ENCODE measurements at regions not wholly inside any gene's neighbourhood (a gene's known extent, or its start where the extent isn't known, plus 50 kb on each side); places are given as distances from the start of the nearest gene placed in this dataset.

DNA sequence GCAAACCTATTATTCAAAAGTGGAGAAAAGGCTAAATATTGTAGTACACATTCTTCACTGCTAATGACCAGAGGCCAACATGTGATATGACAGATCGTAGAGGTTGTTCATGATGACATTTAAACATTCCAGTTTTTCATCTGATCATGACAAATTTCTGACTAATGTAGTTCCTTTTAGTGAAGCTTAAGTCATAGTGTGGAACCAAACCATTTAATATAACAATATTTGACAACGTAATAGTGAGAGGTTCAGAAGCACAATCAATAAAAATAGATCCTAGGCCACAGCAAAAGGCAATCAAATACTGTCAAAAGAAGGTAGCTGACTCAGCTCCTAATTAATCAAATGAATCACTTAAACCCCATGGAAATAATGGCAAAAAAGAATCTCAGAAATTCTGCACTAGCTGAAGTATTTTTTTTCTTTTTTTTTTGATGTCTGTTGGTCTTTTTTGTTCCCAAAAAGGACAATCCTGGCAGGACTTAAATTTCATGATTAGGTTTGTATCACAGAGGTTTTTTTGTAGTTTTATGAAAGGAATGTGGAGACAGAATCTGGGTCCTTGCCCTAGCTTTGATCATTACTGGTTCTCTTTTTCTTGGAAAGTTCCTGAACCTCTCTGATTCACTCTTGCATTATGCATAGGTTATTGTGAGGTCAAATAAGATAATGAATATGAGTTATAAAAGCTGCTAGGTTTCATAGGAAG, 795.0 kb downstream of the DTWD2 start:
- no peaks in the 10 kb centered on the region for H3K4me1 ChIP-seq
- intact Hi-C loops (cut with DNase I): no loop called here
- H3K4me3 ChIP-seq: no peak overlapping the region
- no peak for DNase-seq (ENCODE audit: extremely low spot score in 2 of 2)
- H3K9me3 ChIP-seq: no peaks in the 10 kb centered on the region
- H3K36me3 ChIP-seq: no peaks in the 10 kb centered on the region
- no peak overlapping the region for H3K27ac ChIP-seq
- TF ChIP-seq POLR2AphosphoS5 (IDR thresholded peaks at IDR 0.05; ENCODE audit: insufficient read depth in 1 of 2, low read depth in 1 of 2): no peak
- TF ChIP-seq, protein P1, sequence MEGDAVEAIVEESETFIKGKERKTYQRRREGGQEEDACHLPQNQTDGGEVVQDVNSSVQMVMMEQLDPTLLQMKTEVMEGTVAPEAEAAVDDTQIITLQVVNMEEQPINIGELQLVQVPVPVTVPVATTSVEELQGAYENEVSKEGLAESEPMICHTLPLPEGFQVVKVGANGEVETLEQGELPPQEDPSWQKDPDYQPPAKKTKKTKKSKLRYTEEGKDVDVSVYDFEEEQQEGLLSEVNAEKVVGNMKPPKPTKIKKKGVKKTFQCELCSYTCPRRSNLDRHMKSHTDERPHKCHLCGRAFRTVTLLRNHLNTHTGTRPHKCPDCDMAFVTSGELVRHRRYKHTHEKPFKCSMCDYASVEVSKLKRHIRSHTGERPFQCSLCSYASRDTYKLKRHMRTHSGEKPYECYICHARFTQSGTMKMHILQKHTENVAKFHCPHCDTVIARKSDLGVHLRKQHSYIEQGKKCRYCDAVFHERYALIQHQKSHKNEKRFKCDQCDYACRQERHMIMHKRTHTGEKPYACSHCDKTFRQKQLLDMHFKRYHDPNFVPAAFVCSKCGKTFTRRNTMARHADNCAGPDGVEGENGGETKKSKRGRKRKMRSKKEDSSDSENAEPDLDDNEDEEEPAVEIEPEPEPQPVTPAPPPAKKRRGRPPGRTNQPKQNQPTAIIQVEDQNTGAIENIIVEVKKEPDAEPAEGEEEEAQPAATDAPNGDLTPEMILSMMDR (IDR thresholded peaks at IDR 0.05): no peak
- TF ChIP-seq POLR2A (IDR thresholded peaks at IDR 0.05): no peak
- H3K27me3 ChIP-seq: no peaks in the 10 kb centered on the region

DNA sequence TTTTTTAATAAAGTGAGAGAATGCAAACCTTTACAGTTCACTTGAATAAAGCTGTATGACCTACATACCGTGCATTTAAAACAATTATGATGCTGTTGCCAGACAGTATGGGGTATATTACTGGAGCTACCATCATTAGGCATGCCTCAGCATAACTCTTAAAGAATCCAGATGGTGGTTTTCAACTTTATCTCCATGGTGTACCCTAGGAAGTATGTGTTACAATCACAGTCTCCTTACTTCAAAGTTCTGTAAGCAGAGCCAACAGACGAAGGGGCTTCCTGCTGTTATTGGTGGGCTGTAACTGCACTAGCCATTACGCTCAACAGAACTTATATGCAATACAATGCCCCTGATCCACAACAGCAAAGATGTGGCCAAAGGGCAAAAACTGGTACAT, 803.3 kb downstream of the DTWD2 start:
- no peak for DNase-seq (ENCODE audit: extremely low spot score in 2 of 2)
- intact Hi-C loops (cut with DNase I): no loop called here
- H3K27me3 ChIP-seq: no peaks in the 10 kb centered on the region
- no peak overlapping the region for H3K4me3 ChIP-seq
- no peaks in the 10 kb centered on the region for H3K4me1 ChIP-seq
- no peaks in the 10 kb centered on the region for H3K9me3 ChIP-seq
- TF ChIP-seq POLR2AphosphoS5 (IDR thresholded peaks at IDR 0.05; ENCODE audit: insufficient read depth in 1 of 2, low read depth in 1 of 2): no peak
- TF ChIP-seq, protein P1 (IDR thresholded peaks at IDR 0.05): no peak
- no peaks in the 10 kb centered on the region for H3K36me3 ChIP-seq
- H3K27ac ChIP-seq: no peak overlapping the region

DNA sequence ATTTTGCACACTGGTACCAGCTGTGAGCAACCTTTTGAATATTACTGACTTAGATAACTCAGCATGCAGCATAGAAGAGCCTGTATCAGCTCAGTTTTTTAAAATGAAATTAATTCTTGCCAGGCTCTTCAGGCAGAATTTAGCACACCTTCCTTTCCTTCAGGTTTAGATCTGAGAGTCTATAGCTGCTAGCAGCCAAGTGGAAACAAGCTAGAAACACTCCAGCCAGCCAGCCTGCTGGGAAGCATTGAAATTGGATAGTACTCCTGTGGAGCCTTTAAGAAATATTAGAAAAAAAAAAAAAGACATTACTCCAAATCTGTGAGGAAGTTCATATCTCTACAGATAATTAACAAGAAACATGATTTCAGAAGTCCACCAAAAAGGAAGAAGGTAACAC, 812.2 kb downstream of the DTWD2 start:
- DNase-seq (ENCODE audit: extremely low spot score in 2 of 2): no peak
- Histone ChIP-seq H3K4me1 (no peaks in the 10 kb centered on the region), H3K27ac (no peak overlapping the region), H3K36me3 (no peaks in the 10 kb centered on the region), H3K4me3 (no peak overlapping the region), H3K9me3 (no peaks in the 10 kb centered on the region), H3K27me3 (no peaks in the 10 kb centered on the region)
- TF ChIP-seq, protein P1 (IDR thresholded peaks at IDR 0.05): no peak
- TF ChIP-seq POLR2AphosphoS5 (IDR thresholded peaks at IDR 0.05; ENCODE audit: insufficient read depth in 1 of 2, low read depth in 1 of 2) (no peak), POLR2A (IDR thresholded peaks at IDR 0.05) (no peak)
- intact Hi-C loops (cut with DNase I): no loop called here

DNA sequence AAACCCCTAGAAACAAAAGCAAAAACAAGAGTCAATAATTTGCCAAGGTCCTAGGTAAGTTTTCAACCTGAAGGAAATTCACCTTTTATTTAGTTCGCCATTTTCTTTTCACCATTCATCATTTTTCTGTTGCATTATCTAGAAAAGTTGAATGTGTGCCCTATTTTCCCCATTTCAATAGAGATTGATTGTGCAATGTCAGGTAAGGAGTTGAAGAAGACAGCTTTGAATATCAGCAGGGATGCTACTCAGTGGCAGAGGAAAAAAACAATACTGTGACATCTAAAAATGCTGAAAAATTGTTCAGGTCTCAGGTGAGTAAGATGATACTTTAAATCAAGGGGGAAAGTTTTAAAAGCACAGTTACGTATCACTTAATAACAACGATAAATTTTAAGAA, 813.7 kb downstream of the DTWD2 start:
- Histone ChIP-seq H3K4me1 (no peaks in the 10 kb centered on the region), H3K27me3 (no peaks in the 10 kb centered on the region), H3K27ac (no peak overlapping the region), H3K36me3 (no peaks in the 10 kb centered on the region), H3K9me3 (no peaks in the 10 kb centered on the region), H3K4me3 (no peak overlapping the region)
- no peak for DNase-seq (ENCODE audit: extremely low spot score in 2 of 2)
- TF ChIP-seq POLR2AphosphoS5 (IDR thresholded peaks at IDR 0.05; ENCODE audit: insufficient read depth in 1 of 2, low read depth in 1 of 2): no peak
- TF ChIP-seq POLR2A (IDR thresholded peaks at IDR 0.05): no peak
- TF ChIP-seq, protein P1 (IDR thresholded peaks at IDR 0.05): no peak
- intact Hi-C loops (cut with DNase I): no loop called here

DNA sequence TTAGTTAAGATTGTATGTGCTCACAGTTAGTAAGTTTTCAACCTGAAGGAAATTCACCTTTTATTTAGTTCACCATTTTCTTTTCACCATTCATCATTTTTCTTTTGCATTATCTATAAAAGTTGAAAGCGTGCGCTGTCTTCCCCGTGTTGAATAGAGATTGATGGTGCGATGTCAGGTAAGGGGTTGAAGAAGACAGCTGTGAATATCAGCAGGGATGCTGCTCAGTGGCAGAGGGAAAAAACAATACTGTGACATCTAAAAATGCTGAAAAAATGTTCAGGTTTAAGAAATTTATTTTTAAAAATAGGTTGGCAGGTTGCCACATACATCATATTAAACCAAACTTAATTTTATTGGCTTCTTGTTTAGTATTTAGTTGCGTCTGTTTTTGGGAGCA, 815.0 kb downstream of the DTWD2 start:
- no peak for DNase-seq (ENCODE audit: extremely low spot score in 2 of 2)
- no peaks in the 10 kb centered on the region for H3K4me1 ChIP-seq
- TF ChIP-seq, protein P1 (IDR thresholded peaks at IDR 0.05): no peak
- H3K9me3 ChIP-seq: no peaks in the 10 kb centered on the region
- intact Hi-C loops (cut with DNase I): no loop called here
- no peak overlapping the region for H3K27ac ChIP-seq
- H3K4me3 ChIP-seq: no peak overlapping the region
- H3K27me3 ChIP-seq: no peaks in the 10 kb centered on the region
- no peaks in the 10 kb centered on the region for H3K36me3 ChIP-seq

Measured in vagina (tissue), 2 donors.